ENCODE measurements at regions not wholly inside any gene's neighbourhood (a gene's known extent, or its start where the extent isn't known, plus 50 kb on each side); places are given as distances from the start of the nearest gene placed in this dataset.
"Not testable (repeated sequence)": the region's sequence is repeated elsewhere in the genome, so short reads cannot be mapped to it uniquely, and the experiment has no call there.

- no peak for DNase-seq (ENCODE audit: low read depth)
Observed at GRCh38 chr3:82509106-82509842, 747.8 kb upstream of the GBE1 start.

DNA sequence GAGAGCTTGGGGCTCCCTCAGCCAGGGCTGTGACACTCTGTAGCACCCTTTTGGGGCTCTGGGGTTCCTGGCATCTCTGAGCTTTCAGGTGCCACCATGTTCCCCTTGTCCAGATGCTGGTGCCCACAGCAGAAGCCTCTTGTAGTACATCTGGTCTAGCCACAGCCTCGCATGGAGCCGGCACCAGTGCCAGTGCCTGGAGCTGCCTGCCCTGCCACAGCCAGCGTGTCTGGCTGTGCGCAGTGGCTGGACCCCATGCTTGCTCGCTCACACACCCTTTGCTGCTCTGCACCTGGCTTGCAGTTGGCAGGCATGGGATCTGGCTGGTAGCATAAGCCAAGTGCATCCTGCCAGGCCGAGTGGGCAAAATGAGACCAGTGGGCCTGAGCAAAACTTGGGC, 744.8 kb upstream of the GBE1 start:
- DNase-seq (ENCODE audit: low read depth): no peak

DNA sequence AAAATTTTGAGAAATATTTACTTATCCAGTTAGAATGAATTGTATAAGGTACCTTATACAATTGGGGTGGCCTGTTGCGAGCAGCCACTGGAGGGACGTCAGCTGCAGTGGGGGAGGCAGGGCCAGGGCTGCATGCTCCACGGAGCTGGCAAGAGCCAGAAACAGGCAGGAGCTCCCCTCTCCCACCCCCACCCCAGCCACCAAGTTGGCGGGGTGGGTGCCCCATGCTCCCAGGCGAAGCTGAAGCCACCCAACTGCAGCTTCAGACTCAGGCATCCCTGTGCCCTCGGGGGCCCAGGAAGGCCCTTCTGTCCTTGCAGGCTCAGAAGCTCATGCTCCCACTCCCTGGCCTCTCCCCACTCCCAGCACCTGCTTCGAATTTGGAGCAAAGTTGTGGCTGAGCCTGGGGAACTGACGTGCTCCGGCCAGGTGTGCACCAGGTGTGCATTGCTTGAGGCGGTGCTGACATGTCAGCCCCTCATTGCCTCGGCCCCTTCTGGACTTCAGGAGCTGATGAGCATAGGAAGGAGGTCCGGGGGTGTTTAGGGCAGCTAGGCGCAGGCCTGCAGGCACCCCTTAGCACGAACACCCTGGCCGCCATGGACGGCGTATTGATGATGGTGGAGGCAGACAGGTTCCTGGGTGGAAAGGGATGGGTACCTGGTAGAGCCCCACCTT, 743.8 kb upstream of the GBE1 start:
- DNase-seq (ENCODE audit: low read depth): no peak

GRCh38 chr3:82498186-82498585, 736.7 kb upstream of the GBE1 start:
- DNase-seq (ENCODE audit: low read depth): no peak

- no peak for DNase-seq (ENCODE audit: low read depth)
Observed at GRCh38 chr3:82496890-82497560, 735.6 kb upstream of the GBE1 start.

DNA sequence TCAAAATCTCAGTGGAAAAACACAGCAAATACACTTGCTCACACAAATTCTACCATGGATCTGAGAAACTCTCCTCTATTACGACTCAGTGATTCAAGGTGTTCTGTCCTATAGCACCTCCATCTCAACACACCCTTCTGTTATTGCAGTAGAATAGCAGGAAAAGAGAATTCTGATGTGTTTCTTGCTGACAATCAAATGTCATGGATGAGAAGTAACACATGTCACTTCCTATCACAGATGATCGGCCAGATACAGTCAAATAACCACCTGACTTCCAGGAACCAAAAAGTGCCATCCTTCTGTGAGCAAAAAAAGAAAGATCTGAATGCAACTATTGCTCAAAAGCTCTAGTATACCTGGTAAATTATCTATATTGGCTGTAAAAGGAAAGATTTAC, 734.2 kb upstream of the GBE1 start:
- no peak for DNase-seq (ENCODE audit: low read depth)

GRCh38 chr3:82494977-82495489, 733.6 kb upstream of the GBE1 start:
- no peak for DNase-seq (ENCODE audit: low read depth)

DNA sequence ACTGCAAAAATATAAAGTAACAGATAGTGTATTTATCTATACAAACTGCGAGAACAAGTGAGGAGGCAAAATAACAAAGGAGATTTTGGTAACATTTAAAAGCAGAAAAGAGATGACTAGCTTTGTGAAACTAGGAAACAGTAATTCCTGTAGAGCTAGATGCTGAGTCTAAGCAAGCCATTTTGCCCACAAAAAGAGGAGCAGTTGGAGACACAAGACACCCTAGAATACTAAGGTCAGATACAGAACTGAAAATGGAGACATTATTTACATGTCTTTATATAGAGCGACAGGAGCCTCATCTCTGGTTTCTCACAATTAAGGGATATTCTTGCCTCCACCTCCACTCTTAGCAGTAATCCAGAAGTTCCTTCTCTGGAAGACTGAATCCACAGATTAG, 732.4 kb upstream of the GBE1 start:
- no peak for DNase-seq (ENCODE audit: low read depth)

DNA sequence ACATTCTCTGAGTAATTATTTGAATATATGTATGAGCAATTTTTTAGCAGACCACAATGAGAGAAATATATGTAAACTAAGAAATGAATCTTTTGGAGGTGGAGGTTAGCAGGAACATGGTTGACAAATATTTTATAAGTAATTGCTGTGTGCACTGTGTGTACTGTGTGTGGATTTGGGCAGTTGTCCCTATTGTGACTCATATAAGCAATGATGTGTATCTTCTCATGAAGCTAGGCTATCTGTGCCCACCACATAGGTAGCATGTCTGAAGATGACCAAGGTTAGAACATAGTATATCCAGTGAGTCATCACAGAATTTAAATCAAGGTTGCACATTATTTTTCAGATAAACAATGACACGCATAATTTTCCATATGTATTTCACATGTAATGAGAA, 713.9 kb upstream of the GBE1 start:
- no peak for DNase-seq (ENCODE audit: low read depth)

GRCh38 chr3:82474711-82475110, 713.3 kb upstream of the GBE1 start:
- no peak for DNase-seq (ENCODE audit: low read depth)

- no peak for DNase-seq (ENCODE audit: low read depth)
Observed at GRCh38 chr3:82473864-82474541, 712.6 kb upstream of the GBE1 start.

DNA sequence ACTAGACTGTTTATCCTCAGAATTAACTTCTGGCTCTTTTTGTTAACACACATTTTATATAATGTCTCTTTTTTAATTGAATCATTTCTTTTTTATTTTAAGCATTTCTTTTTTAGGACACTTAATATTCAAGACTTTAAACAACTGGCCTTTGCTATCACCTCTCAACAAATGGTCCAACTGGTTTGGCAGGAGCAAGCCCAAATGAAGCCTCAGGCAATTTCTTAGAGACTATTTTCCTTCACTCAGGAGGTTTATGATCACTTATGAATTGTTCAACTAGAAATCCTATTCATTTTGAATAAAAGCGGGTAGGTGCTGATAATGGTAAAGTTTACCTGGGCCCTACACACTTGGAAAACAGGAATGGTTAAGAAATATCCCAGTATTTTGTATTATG, 705.6 kb upstream of the GBE1 start:
- DNase-seq (ENCODE audit: low read depth): no peak

DNA sequence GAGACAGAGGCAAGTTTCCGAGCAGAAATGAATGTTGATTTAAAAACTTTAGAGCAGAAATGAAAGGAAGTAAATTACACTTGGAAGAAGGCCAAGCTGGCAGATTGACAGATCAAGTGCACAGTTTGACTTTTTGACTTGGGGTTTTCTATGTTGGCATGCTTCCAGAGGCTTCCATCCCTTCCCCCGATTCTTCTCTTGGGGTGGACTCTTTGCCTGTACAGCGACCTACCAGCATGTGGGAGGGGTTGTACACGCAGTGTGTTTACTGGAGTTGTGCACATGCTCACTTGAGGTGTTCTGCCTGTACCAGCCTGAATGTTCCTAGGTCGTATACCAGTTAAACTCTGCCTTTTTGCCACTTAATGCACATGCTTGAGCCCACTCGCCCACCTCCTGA, 701.5 kb upstream of the GBE1 start:
- no peak for DNase-seq (ENCODE audit: low read depth)

GRCh38 chr3:82461049-82461889, 699.8 kb upstream of the GBE1 start:
- no peak for DNase-seq (ENCODE audit: low read depth)

GRCh38 chr3:82448320-82448719, 686.9 kb upstream of the GBE1 start:
- DNase-seq (ENCODE audit: low read depth): no peak

DNA sequence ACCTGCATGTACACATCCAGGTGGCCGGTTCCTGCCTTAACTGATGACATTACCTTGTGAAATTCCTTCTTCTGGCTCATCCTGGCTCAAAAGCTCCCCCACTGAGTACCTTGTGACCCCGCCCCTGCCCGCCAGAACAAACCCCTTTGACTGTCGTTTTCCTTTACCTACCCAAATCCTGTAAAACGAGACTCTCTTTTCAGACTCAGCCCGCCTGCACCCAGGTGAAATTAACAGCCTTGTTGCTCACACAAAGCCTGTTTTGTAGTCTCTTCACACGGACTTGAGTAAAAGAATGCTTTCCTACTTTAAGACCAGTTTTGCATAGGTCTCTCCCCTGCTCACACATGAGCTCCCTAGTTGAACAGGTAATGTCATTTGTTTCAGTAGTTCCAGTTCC, 667.4 kb upstream of the GBE1 start:
- DNase-seq (ENCODE audit: low read depth): not testable (repeated sequence)

DNA sequence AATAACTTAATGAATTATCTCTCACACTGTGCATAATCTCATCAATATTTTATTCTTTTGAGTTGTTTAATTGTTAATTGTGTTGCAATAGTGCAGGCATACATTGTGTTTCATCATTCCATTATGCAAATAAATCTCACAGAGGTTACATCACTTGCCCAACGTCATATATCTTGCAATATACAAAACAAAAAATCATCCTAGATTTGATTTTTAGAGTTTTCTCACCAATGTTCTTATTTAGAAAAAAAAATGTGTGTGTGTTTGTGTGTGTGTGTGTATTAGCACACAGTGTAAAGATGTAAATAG, 662.5 kb upstream of the GBE1 start:
- no peak for DNase-seq (ENCODE audit: low read depth)

DNA sequence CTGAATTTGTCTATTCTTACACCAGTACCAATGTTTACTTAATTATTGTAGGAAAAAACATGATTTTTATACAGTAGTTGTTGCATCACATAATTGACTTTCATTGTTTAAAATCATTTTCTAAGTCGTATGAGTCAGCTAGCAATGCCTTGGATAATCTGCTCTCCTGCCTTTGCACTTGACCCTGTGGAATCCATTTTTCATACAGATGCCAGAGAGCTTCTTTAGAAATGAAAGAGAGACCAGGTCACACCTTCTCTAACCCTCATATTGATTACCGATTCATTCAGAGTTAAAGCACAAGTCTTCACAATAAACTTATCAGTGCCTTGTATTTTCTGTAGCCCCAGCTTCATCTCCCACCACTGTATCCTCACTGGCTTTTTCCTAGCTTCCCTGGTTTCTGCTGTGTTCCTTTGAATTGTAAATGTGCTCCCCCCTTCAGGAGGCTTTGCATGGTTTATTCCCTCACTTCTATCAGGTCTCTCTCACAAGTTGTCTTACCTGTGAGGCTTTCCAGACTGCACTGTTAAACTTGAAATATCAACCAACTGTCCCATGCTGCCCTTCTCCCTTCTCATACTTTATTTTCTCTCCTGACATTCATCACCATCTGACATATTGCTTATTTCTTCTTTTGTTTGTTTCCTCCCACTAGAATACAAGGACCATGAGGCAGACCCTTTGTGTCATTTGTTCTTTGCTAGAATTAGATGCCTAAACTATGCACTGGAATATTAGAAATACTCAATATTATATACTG, 662.0 kb upstream of the GBE1 start:
- DNase-seq (ENCODE audit: low read depth): no peak

DNA sequence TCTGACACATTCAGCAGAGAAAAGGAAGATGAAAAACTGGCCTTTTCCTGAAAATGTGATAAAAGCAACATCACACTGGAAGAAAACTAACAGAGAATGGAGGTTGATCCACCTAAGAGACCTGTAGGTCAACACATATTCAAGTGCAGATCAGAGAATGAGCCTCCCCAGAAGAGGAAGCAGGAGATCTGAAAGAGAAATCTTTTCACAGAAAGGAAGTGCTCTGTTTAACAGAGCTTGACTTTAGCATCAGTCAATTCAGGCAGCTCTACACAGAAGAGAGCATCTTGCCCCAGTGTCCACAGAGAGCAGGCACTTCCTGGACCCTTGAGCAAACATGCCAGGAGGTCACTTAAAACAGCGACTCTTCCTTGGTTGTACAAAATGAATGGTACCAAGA, 655.4 kb upstream of the GBE1 start:
- DNase-seq (ENCODE audit: low read depth): no peak

DNA sequence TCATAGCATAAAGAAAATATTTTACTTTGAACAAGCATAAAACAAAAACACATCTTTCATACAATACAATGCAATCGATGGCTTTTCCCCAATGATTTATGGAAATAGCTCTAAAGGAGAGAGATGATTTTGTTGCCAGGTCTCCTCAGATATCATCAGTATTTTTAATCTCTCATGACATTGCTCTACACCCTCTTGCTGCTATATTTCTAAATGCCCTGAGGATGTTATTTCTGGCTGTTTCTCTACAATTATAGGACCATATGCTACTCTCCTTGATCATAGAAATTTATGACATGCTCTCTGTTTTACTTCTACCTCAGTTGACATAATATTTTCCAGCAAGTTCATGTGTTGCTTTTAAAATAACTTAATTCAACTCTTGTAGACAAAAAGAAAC, 654.9 kb upstream of the GBE1 start:
- no peak for DNase-seq (ENCODE audit: low read depth)

DNA sequence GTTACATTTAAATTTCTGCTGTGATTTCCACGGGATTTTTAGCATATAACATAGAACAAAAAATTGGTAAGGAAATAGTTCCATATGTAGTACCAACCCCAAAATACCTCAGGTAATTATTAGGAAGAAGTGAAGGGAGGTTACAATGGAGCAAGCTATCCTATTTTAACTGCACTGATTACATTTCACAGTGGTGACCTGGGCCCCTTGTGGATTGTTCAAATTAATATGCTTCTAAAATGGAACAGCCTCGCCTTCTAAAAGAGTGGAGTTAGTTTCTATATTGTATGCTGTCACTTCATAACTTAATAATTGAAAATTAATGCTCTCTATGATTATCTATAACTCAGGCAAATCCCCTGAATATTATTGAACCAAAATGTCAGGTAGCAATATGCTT, 651.7 kb upstream of the GBE1 start:
- DNase-seq (ENCODE audit: low read depth): no peak

Measured in Daoy (cell line).